ENCODE measurements at regions not wholly inside any gene's neighbourhood (a gene's known extent, or its start where the extent isn't known, plus 50 kb on each side); places are given as distances from the start of the nearest gene placed in this dataset.

GRCh38 chr6:77565370-77565769 lies 87.5 kb upstream of the MEI4 start:
- H3K27me3 ChIP-seq (ENCODE audit: control insufficient read depth in 2 of 2, insufficient read depth in 2 of 2, low read length in 2 of 2): peaks cover 0 to 3% of the 10 kb centered on the region in 2 experiments
- BruUV-seq (replicated peaks): no TSS peak
- TF ChIP-seq FOS (IDR thresholded peaks at IDR 0.05; ENCODE audit: borderline replicate concordance, insufficient read depth, low read length) (no peak), MAX (IDR thresholded peaks at IDR 0.05; ENCODE audit: insufficient read depth, insufficient read length) (no peak), EZH2 (IDR thresholded peaks at IDR 0.05; ENCODE audit: borderline replicate concordance, low read depth, low read length, severe bottlenecking) (no peak), GATA2 (IDR thresholded peaks at IDR 0.05; ENCODE audit: insufficient read depth, insufficient read length, low read depth, low read length) (no peak), CTCF (IDR thresholded peaks at IDR 0.05; ENCODE audit: extremely low read depth in 1 of 2, insufficient read depth in 1 of 2, low read depth in 1 of 2, low read length in 2 of 2) (no peak), POLR2A (IDR thresholded peaks at IDR 0.05; ENCODE audit: low read depth, low read length) (no peak), POLR2AphosphoS5 (IDR thresholded peaks at IDR 0.05; ENCODE audit: insufficient read depth, low read depth, low read length) (no peak), JUN (IDR thresholded peaks at IDR 0.05; ENCODE audit: borderline replicate concordance, insufficient read depth, insufficient read length, low read depth) (no peak), MYC (IDR thresholded peaks at IDR 0.05; ENCODE audit: low read depth, low read length) (no peak)
- H3K9me1 ChIP-seq (replicated peaks; ENCODE audit: control insufficient read depth, extremely low read depth, insufficient read depth, low read length): no peaks in the 10 kb centered on the region
- ChIA-PET CTCF (no interaction called here), POLR2A (no interaction called here)
- no peak overlapping the region for H2AFZ ChIP-seq (ENCODE audit: low read depth, low read length)
- intact Hi-C loops (cut with micrococcal nuclease): no loop called here
- no peaks in the 10 kb centered on the region for H3K9me3 ChIP-seq (replicated peaks; ENCODE audit: control insufficient read depth, insufficient read depth, low read length)
- no peaks in the 10 kb centered on the region for H3K79me2 ChIP-seq (ENCODE audit: control insufficient read depth, insufficient read depth, low read length)
- no peak for DNase-seq (ENCODE audit: low read depth, low spot score)
- dilution Hi-C loops (cut with MboI; ENCODE audit: extremely low pct_ligation_motif_present, low sequenced_read_pairs): no loop called here
- H3K9ac ChIP-seq (replicated peaks; ENCODE audit: extremely low read depth, insufficient read depth, low read length): no peak overlapping the region
- H3K36me3 ChIP-seq (ENCODE audit: control insufficient read depth in 2 of 2, extremely low read depth in 1 of 2, insufficient read depth in 2 of 2, low read length in 2 of 2): no peaks in the 10 kb centered on the region
- FAIRE-seq: no peak
- no peaks in the 10 kb centered on the region for H3K4me1 ChIP-seq (ENCODE audit: control insufficient read depth, extremely low read depth, insufficient read depth, low read length)
- no peak overlapping the region for H3K4me3 ChIP-seq (replicated peaks in 1 of 3; ENCODE audit: insufficient read depth in 1 of 3, low read depth in 1 of 3, low read length in 3 of 3)
- no peak overlapping the region for H3K27ac ChIP-seq (ENCODE audit: insufficient read depth, low read depth, low read length)
- H3K4me2 ChIP-seq (ENCODE audit: insufficient read depth, low read length): no peak overlapping the region
- H4K20me1 ChIP-seq (replicated peaks; ENCODE audit: control insufficient read depth, extremely low read depth, insufficient read depth, low read length): no peaks in the 10 kb centered on the region

Measured in endothelial cell of umbilical vein (primary cell).